Thyroid gland (tissue), 4 donors: ENCODE measurements at regions not wholly inside any gene's neighbourhood (a gene's known extent, or its start where the extent isn't known, plus 50 kb on each side); places are given as distances from the start of the nearest gene placed in this dataset.
"Not testable (repeated sequence)": the region's sequence is repeated elsewhere in the genome, so short reads cannot be mapped to it uniquely, and the experiment has no call there.

Experiments
- DNase-seq, 2 donors: peaks; one replicate each; pipeline ENCODE4 v3.0.0-alpha.2; 2019
- H3K27ac ChIP-seq, 3 donors: fragments of 200-600 bp; sonication (generic); 1 replicate in 2 of 3; 2 replicates in 1 of 3; pipeline ENCODE4 v1.5.1; 2016 to 2019; ENCODE audit warnings: mild to moderate bottlenecking in 1 of 3, moderate library complexity in 1 of 3
- H3K27me3 ChIP-seq: fragments of 200-600 bp; sonication (generic); one replicate; pipeline ENCODE4 v1.5.1; 2019
- H3K36me3 ChIP-seq, 2 donors: fragments of 200-600 bp; sonication (generic); one replicate each; pipeline ENCODE4 v1.5.1; 2016 to 2019
- H3K4me1 ChIP-seq, 2 donors: fragments of 200-600 bp; sonication (generic); one replicate each; pipeline ENCODE4 v1.5.1; 2017 to 2019
- H3K4me3 ChIP-seq, 3 donors: fragments of 200-600 bp; sonication (generic); replicated peaks in 1 of 3; 1 replicate in 2 of 3; 2 replicates in 1 of 3; pipeline ENCODE4 v1.5.1; 2016; ENCODE audit warnings: mild to moderate bottlenecking in 1 of 3
- H3K9me3 ChIP-seq: fragments of 200-600 bp; sonication (generic); one replicate; pipeline ENCODE4 v1.5.1; 2017
- CTCF ChIP-seq, 6 experiments: fragments of 200-600 bp in 3 of 6; fragments of 450-650 bp in 3 of 6; sonication (generic) in 3 of 6; IDR thresholded peaks; one replicate each; pipeline ENCODE4 v1.5.1; 2016 to 2019; ENCODE audit warnings: antibody characterized with exemption in 6 of 6, mild to moderate bottlenecking in 2 of 6, inconsistent platforms in 1 of 6, moderate library complexity in 1 of 6
- POLR2A ChIP-seq, 2 donors: fragments of 450-650 bp; IDR thresholded peaks; one replicate each; pipeline ENCODE4 v1.6.1; 2017; ENCODE audit warnings: antibody characterized with exemption in 2 of 2, mild to moderate bottlenecking in 2 of 2, moderate library complexity in 1 of 2
- WGBS, 2 donors: methylation state at CpG; one replicate each; pipeline ENCODE4 v1.1.5; 2017; 5-methylcytosine and 5-hydroxymethylcytosine counted together
- intact Hi-C: fragments of 100-400 bp; cut with DNase I; formaldehyde crosslinking; loops from one replicate; pipeline ENCODE4 v1.15.1; 2023

- Histone ChIP-seq H3K27ac (peak overlapping the region; percentile 24 to 60 (median 46)), H3K27me3 (no peaks in the 10 kb centered on the region), H3K9me3 (no peaks in the 10 kb centered on the region), H3K4me3 (peak overlapping the region in 1 of 3 donors; percentile 25), H3K4me1 (peaks cover 11 to 25% of the 10 kb centered on the region in 2 donors), H3K36me3 (no peaks in the 10 kb centered on the region)
- peak; percentile 32 to 46 for DNase-seq
- 27 to 35% methylated on average over 7 of the region's 7 CpGs for WGBS, 2 donors
- no peak for TF ChIP-seq CTCF (IDR thresholded peaks at IDR 0.05)
- no peak for TF ChIP-seq POLR2A (IDR thresholded peaks at IDR 0.05)
- intact Hi-C loops, result no loop called here
Measured at GRCh38 chr6:85864453-85865401, 222.0 kb upstream of the SYNCRIP start.

DNA sequence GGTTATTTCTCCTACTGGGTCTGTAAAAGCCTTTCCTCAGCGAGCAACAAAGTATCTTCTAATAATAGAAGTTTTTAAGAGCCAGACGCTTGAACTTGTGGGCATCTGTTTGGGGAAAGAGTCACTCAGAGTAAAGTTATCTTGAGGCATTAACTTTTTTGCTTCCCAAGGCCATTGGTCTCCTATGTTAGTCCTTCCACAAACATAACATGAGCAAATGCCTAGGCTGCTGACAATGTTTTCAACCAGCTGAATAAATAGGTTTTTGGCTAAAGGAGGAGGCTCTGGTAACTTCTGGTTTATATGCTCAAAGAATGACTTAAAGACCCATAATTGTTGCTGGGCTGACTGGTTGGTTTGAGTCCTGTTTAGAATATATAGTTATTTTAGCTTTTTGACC lies 213.5 kb upstream of the SYNCRIP start:
- Histone ChIP-seq H3K27me3 (no peaks in the 10 kb centered on the region), H3K27ac (no peak overlapping the region), H3K4me3 (no peak overlapping the region), H3K9me3 (no peaks in the 10 kb centered on the region), H3K4me1 (no peaks in the 10 kb centered on the region), H3K36me3 (no peaks in the 10 kb centered on the region)
- TF ChIP-seq POLR2A (IDR thresholded peaks at IDR 0.05) (no peak), CTCF (IDR thresholded peaks at IDR 0.05) (no peak)
- no peak for DNase-seq
- intact Hi-C loops, result no loop called here
- WGBS, 2 donors, result 56 to 61% methylated on average over 2 of the region's 2 CpGs

DNA sequence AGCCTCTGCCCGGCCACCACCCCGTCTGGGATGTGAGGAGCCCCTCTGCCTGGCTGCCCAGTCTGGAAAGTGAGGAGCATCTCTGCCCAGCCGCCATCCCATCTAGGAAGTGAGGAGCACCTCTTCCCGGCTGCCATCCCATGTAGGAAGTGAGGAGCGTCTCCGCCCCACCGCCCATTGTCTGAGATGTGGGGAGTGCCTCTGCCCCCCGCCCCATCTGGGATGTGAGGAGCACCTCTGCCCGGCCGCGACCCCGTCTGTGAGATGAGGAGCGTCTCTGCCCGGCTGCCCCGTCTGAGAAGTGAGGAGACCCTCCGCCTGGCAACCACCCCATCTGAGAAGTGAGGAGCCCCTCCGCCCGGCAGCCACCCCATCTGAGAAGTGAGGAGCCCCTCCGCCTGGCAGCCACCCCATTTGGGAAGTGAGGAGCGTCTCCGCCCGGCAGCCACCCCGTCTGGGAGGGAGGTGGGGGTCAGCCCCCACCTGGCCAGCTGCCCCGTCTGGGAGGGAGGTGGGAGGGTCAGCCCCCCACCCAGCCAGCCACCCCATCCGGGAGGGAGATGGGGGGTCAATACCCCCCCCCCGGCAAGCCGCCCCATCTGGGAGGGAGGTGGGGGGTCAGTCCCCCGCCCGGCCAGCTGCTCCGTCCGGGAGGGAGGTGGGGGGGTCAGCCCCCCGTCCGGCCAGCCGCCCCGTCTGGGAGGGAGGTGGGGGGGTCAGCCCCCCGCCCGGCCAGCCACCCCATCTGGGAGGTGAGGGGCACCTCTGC lies 195.8 kb upstream of the SYNCRIP start:
- H3K27me3 ChIP-seq, H3K36me3 ChIP-seq, H3K9me3 ChIP-seq, H3K4me1 ChIP-seq, H3K4me3 ChIP-seq, H3K27ac ChIP-seq, intact Hi-C loops, DNase-seq: not testable (repeated sequence)
- 79 to 99% methylated on average over 4 to 19 of the region's 37 CpGs for WGBS, 2 donors

- Histone ChIP-seq H3K9me3 (no peaks in the 10 kb centered on the region), H3K4me1 (no peaks in the 10 kb centered on the region), H3K27ac (no peak overlapping the region), H3K36me3 (no peaks in the 10 kb centered on the region), H3K27me3 (no peaks in the 10 kb centered on the region), H3K4me3 (no peak overlapping the region)
- no peak for TF ChIP-seq CTCF (IDR thresholded peaks at IDR 0.05)
- TF ChIP-seq POLR2A (IDR thresholded peaks at IDR 0.05), result no peak
- intact Hi-C loops, result no loop called here
- no peak for DNase-seq
Measured at GRCh38 chr6:85828973-85829372, 186.3 kb upstream of the SYNCRIP start.

GRCh38 chr6:85826997-85827396 lies 184.3 kb upstream of the SYNCRIP start:
- H3K27me3 ChIP-seq, result no peaks in the 10 kb centered on the region
- no peaks in the 10 kb centered on the region for H3K36me3 ChIP-seq
- WGBS, 2 donors, result 100% methylated on average over 1 of the region's 1 CpG; no CpG with 5 or more reads in 1 of the 2 donors

More at GRCh38 chr6:85826997-85827396, 184.3 kb upstream of the SYNCRIP start:
- no peak overlapping the region for H3K27ac ChIP-seq
- no peak for DNase-seq
- TF ChIP-seq CTCF (IDR thresholded peaks at IDR 0.05), result no peak
- no peak for TF ChIP-seq POLR2A (IDR thresholded peaks at IDR 0.05)
- no peaks in the 10 kb centered on the region for H3K9me3 ChIP-seq
- no peaks in the 10 kb centered on the region for H3K4me1 ChIP-seq
- intact Hi-C loops, result no loop called here
- H3K4me3 ChIP-seq, result no peak overlapping the region
